ENCODE measurements at regions not wholly inside any gene's neighbourhood (a gene's known extent, or its start where the extent isn't known, plus 50 kb on each side); places are given as distances from the start of the nearest gene placed in this dataset.
"Not testable (repeated sequence)": the region's sequence is repeated elsewhere in the genome, so short reads cannot be mapped to it uniquely, and the experiment has no call there.

DNA sequence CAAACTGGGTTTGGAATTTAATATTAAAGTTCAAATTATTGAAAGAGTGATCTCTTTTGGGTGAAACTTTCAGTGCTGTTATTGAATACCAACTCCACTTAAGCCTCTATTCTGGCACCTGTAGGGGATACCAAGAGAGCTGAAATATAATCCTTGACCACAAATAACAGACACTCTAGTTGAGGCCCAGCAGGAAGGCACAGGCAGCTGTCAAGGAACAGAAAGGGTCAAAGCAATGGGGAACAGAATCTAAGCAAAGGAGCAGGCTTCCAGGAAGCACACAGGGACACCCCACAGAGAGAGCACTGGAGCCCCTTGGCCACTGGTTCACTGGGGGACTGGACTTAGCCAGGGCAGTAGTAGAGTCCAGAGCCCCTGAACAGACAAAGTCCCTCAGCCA is 120.9 kb upstream of the SFSWAP start:
- Histone ChIP-seq H3K4me3 (ENCODE audit: low read length) (no peak overlapping the region), H3K36me3 (ENCODE audit: control insufficient read depth, insufficient read depth, low read length) (no peaks in the 10 kb centered on the region), H3K4me1 (ENCODE audit: control insufficient read depth, insufficient read depth, low read length) (no peaks in the 10 kb centered on the region), H3K27ac (ENCODE audit: low read depth, low read length) (no peak overlapping the region), H3K27me3 (ENCODE audit: control insufficient read depth, insufficient read depth, low read length) (no peaks in the 10 kb centered on the region), H3K9ac (ENCODE audit: low read length) (no peak overlapping the region)

DNA sequence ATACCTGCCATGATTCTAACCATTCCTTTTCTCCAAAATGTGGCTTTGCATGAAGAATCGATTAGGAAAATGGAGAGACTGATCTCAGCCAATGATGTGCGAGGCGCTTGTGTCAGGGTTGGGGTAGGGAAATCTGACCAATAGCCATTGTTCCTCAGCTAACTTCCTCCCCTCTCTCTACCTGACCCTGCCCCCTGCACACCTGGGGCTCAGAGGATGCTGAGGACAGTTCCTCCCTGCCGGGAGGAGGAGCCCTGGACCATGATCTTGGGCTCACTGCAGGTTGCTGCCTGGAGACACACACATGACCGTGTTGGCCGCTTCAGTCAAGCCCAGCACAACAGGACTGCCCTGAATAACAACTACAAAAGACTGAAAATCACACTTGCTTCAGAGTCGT is 119.8 kb upstream of the SFSWAP start:
- Histone ChIP-seq H3K27me3 (ENCODE audit: control insufficient read depth, insufficient read depth, low read length) (no peaks in the 10 kb centered on the region), H3K27ac (ENCODE audit: low read depth, low read length) (no peak overlapping the region), H3K4me1 (ENCODE audit: control insufficient read depth, insufficient read depth, low read length) (no peaks in the 10 kb centered on the region), H3K9ac (ENCODE audit: low read length) (no peak overlapping the region), H3K4me3 (ENCODE audit: low read length) (no peak overlapping the region), H3K36me3 (ENCODE audit: control insufficient read depth, insufficient read depth, low read length) (no peaks in the 10 kb centered on the region)

DNA sequence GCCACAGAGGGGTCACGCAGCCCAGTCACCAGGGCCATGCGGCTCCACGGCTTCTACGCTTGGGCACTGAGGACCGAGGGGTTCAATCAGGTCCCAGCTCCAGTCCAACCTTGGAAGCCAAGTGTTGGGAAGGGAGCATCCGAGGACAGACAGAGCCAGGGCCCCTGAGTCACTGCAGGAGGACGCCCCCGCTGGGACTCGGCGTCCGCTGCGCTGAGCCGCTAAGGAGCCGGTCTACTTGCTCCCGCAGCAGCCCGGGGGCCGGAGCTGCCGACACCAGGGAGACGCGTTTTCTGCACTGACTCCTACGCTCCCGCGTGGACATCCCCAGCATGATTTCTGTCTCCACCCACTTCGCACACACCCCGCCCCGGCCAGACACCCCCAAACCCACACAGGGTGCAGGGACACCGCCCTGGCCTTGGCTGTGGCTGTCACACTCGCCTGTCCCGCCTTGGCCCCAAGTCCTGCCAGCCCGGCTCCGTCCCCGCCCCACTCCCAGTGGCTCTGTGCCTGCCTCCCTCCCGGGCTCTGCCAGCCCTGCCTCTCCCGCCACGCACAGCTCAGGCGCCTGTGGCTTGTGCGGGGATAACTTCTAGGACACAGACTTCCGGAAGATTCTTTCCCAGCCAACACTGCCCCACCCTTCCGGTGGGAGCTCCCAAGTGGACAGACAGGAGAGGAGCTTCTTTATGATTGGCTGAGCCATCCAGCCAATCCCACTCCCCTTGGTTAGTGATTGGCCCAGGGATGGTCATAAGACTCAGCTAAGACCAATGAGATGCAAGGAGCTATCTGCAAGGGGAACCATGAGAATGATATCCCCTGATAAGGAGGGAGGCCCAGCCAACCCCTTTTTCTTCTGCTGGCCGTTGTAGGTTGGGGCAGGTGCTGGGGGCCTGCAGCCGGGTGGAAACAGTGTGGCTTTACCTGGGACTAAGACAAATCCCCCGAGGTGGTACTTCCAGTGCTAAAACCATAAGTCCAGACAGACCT is 118.9 kb upstream of the SFSWAP start:
- Histone ChIP-seq H3K9ac (ENCODE audit: low read length) (no peak overlapping the region), H3K27me3 (ENCODE audit: control insufficient read depth, insufficient read depth, low read length) (no peaks in the 10 kb centered on the region), H3K4me1 (ENCODE audit: control insufficient read depth, insufficient read depth, low read length) (no peaks in the 10 kb centered on the region), H3K27ac (ENCODE audit: low read depth, low read length) (no peak overlapping the region), H3K36me3 (ENCODE audit: control insufficient read depth, insufficient read depth, low read length) (no peaks in the 10 kb centered on the region), H3K4me3 (ENCODE audit: low read length) (no peak overlapping the region)

DNA sequence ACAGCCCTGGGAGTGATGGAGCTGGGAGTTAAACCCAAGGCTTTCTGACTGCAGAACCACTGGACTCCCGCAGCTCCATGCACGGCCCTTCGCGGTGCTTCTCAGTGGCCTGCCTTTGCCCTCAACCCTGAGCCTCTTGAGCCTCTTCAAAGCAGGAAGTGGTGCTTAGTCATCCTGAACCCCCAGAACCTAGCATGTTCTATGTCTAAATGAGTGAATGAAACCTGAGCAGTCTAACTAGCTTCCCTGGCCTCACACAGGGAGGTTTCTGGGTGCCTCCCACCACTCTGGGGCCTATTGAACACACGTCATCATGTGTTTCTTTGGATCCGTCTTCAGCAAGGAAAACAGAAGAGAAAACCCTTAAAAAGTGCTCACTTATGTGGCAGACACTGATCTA is 117.9 kb upstream of the SFSWAP start:
- no peaks in the 10 kb centered on the region for H3K36me3 ChIP-seq (ENCODE audit: control insufficient read depth, insufficient read depth, low read length)
- H3K27me3 ChIP-seq (ENCODE audit: control insufficient read depth, insufficient read depth, low read length), result no peaks in the 10 kb centered on the region
- H3K27ac ChIP-seq (ENCODE audit: low read depth, low read length), result no peak overlapping the region
- H3K4me1 ChIP-seq (ENCODE audit: control insufficient read depth, insufficient read depth, low read length), result no peaks in the 10 kb centered on the region
- H3K9ac ChIP-seq (ENCODE audit: low read length), result no peak overlapping the region
- H3K4me3 ChIP-seq (ENCODE audit: low read length), result no peak overlapping the region

DNA sequence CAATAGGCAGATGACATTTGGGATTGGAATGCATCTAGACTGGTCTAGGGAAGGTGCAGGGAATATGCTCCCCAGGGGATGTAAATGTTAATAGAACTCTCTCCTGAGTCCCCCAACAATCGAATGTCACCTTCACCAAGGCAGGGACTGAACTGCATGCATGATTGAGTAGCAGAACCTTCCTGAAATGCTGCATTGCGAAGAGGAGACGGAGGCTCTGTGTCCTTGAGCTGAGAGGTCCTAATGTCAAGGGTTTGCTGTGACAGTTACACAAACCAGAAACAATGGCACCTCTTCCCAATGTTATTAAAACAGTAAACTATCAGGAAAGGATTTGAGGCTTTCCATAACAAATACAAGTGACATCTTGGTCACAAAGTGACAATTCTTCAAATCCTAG is 117.5 kb upstream of the SFSWAP start:
- no peak overlapping the region for H3K4me3 ChIP-seq (ENCODE audit: low read length)
- H3K36me3 ChIP-seq (ENCODE audit: control insufficient read depth, insufficient read depth, low read length), result no peaks in the 10 kb centered on the region
- no peak overlapping the region for H3K9ac ChIP-seq (ENCODE audit: low read length)
- H3K4me1 ChIP-seq (ENCODE audit: control insufficient read depth, insufficient read depth, low read length), result no peaks in the 10 kb centered on the region
- no peak overlapping the region for H3K27ac ChIP-seq (ENCODE audit: low read depth, low read length)
- H3K27me3 ChIP-seq (ENCODE audit: control insufficient read depth, insufficient read depth, low read length), result no peaks in the 10 kb centered on the region

DNA sequence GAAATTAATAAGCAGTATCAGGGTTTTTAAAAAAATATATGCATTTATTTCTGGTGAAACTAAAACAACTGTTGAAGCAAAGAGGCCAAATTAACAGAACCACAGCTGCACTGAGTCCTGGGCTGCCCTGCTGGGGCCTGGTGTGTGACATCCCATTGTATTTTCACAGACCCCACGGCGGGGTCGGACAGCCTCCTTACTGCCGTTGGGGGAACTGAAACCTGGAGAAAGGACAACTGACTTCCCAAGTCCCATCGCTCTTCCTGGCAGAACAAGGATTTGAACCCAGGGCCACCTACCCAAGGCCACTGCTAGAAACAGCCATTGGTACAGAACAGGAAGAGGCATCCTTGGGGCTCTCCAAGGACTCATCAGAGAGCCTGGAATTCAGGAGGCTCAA is 114.8 kb upstream of the SFSWAP start:
- peaks cover 2% of the 10 kb centered on the region for H3K27me3 ChIP-seq (ENCODE audit: control insufficient read depth, insufficient read depth, low read length)
- H3K4me3 ChIP-seq (ENCODE audit: low read length), result no peak overlapping the region
- no peak overlapping the region for H3K27ac ChIP-seq (ENCODE audit: low read depth, low read length)
- no peak overlapping the region for H3K9ac ChIP-seq (ENCODE audit: low read length)
- H3K4me1 ChIP-seq (ENCODE audit: control insufficient read depth, insufficient read depth, low read length), result no peaks in the 10 kb centered on the region
- no peaks in the 10 kb centered on the region for H3K36me3 ChIP-seq (ENCODE audit: control insufficient read depth, insufficient read depth, low read length)

DNA sequence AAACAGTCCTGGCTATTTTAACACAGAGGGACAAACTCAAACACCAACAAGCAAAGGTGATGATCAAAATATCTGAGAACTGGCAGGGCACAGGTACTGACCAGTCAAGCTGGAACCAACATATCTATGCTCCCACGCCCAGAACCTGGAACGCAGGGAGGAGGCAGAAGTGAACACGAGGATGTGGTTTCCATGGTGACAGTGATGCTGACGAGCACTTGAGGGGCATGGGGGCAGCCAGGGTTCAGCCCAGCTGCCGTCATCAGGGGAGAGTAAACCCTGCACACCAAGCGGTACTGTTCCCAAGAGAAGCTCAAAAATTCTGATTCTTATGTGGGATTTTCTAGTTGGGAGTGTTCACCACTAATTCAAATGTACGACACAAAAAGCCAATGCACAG is 113.6 kb upstream of the SFSWAP start:
- Histone ChIP-seq H3K36me3 (ENCODE audit: control insufficient read depth, insufficient read depth, low read length) (no peaks in the 10 kb centered on the region), H3K4me1 (ENCODE audit: control insufficient read depth, insufficient read depth, low read length) (no peaks in the 10 kb centered on the region), H3K27me3 (ENCODE audit: control insufficient read depth, insufficient read depth, low read length) (peaks cover 2% of the 10 kb centered on the region), H3K4me3 (ENCODE audit: low read length) (no peak overlapping the region), H3K27ac (ENCODE audit: low read depth, low read length) (no peak overlapping the region), H3K9ac (ENCODE audit: low read length) (no peak overlapping the region)

DNA sequence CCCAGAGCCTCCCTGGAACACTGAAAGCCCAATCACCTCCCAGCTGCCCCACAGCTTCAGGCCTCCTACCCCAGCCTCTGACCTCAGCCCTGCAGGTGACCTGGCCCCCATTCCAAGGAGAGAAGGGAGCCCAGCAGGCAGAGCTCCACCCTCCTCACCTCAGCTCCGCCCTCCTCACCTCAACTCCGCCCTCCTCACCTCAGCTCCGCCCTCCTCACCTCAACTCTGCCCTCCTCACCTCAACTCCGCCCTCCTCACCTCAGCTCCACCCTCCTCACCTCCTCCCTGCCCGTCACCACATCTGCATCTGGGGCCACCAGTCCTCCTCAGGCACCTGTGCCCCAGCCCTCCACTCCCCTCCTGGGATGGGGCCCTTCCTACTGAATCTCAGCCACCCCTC is 112.2 kb upstream of the SFSWAP start:
- no peak overlapping the region for H3K9ac ChIP-seq (ENCODE audit: low read length)
- H3K4me1 ChIP-seq (ENCODE audit: control insufficient read depth, insufficient read depth, low read length), result no peaks in the 10 kb centered on the region
- H3K27ac ChIP-seq (ENCODE audit: low read depth, low read length), result no peak overlapping the region
- H3K27me3 ChIP-seq (ENCODE audit: control insufficient read depth, insufficient read depth, low read length), result peaks cover 2% of the 10 kb centered on the region
- H3K36me3 ChIP-seq (ENCODE audit: control insufficient read depth, insufficient read depth, low read length), result no peaks in the 10 kb centered on the region
- H3K4me3 ChIP-seq (ENCODE audit: low read length), result no peak overlapping the region

DNA sequence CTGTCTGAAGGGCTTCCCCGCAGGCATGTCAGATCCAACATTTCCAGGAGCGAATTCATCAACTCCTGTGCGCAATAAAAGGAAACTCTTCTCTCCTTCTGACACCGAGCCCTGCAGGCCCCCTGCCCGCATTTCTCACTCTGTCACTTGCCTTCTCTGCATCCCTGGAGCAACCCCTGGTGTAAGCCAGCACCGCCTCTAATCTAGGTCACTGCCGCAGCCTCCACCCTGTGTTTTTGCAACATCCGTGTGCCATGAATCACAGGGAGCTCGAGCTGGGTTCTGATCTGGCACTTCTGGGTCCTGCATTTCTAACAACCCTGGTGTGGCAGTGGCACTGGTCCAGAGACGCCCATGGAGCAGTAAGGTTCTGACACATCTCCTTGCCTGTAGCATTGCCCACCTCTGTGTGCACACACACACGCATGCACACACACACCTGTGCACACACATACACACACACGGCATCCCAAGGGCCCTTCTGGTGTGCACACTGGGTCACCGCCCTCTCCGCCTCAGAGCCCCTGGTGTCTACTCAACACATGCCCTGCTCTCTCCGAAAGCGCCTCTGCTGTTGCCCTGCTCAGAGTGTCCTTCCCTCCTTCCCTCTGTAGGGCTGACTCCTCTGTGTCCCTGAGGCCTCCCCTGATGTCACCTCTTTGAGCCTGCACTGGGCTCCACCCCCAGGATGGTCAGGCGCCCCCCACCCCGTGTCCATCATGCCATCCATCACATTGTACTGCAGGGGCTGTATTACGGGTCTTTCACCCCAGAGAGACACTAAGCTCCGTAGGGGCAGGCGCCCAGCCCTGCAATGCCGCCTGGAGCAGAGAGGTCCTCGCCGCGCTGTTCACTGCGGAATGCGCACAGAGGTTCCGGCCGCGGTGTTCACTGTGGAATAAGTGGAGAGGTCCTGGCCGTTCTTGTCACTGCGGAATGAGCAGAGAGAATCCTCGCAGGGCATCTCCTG is 111.4 kb upstream of the SFSWAP start:
- no peak overlapping the region for H3K9ac ChIP-seq (ENCODE audit: low read length)
- H3K36me3 ChIP-seq (ENCODE audit: control insufficient read depth, insufficient read depth, low read length), result no peaks in the 10 kb centered on the region
- no peak overlapping the region for H3K4me3 ChIP-seq (ENCODE audit: low read length)
- peaks cover 2% of the 10 kb centered on the region for H3K27me3 ChIP-seq (ENCODE audit: control insufficient read depth, insufficient read depth, low read length)
- no peak overlapping the region for H3K27ac ChIP-seq (ENCODE audit: low read depth, low read length)
- no peaks in the 10 kb centered on the region for H3K4me1 ChIP-seq (ENCODE audit: control insufficient read depth, insufficient read depth, low read length)

DNA sequence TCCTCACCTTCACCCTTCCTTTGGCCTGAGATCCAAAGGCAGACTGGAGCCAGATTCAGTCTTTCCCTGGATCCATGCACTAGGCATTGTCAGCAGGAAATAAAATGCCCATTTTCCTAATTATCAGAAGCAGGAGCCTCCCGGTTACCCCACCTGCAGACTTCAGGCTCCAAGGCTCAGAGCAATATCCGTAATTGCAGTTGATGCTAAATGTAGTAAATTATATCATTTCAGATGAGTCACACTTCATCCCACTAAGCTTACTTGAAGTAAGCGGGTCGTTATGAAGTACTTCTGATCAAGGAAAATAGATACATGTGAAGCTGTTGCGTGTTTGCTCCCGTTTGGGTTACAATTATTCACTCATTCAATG is 110.7 kb upstream of the SFSWAP start:
- Histone ChIP-seq H3K36me3 (ENCODE audit: control insufficient read depth, insufficient read depth, low read length) (no peaks in the 10 kb centered on the region), H3K27ac (ENCODE audit: low read depth, low read length) (no peak overlapping the region), H3K9ac (ENCODE audit: low read length) (no peak overlapping the region), H3K27me3 (ENCODE audit: control insufficient read depth, insufficient read depth, low read length) (peaks cover 2% of the 10 kb centered on the region), H3K4me3 (ENCODE audit: low read length) (no peak overlapping the region), H3K4me1 (ENCODE audit: control insufficient read depth, insufficient read depth, low read length) (no peaks in the 10 kb centered on the region)

DNA sequence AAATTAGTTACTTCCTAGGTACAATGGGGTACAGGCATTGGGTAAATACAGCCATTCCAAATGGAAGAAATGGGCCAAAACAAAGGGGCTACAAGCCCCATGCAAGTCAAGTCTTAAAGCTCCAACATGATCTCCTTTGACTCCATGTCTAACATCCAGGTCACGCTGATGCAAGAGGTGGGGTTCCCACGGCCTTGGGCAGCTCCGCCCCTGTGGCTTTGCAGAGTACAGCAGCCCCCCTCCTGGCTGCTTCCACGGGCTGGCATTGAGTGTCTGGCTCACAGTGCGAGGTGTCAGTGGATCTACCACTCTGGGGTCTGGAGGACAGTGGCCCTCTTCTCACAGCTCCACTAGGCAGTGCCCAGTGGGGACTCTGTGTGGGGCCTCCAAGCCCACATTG is 109.4 kb upstream of the SFSWAP start:
- not testable (repeated sequence) for H3K36me3 ChIP-seq (ENCODE audit: control insufficient read depth, insufficient read depth, low read length); H3K9ac ChIP-seq (ENCODE audit: low read length); H3K4me3 ChIP-seq (ENCODE audit: low read length); H3K27ac ChIP-seq (ENCODE audit: low read depth, low read length); H3K27me3 ChIP-seq (ENCODE audit: control insufficient read depth, insufficient read depth, low read length); H3K4me1 ChIP-seq (ENCODE audit: control insufficient read depth, insufficient read depth, low read length)

DNA sequence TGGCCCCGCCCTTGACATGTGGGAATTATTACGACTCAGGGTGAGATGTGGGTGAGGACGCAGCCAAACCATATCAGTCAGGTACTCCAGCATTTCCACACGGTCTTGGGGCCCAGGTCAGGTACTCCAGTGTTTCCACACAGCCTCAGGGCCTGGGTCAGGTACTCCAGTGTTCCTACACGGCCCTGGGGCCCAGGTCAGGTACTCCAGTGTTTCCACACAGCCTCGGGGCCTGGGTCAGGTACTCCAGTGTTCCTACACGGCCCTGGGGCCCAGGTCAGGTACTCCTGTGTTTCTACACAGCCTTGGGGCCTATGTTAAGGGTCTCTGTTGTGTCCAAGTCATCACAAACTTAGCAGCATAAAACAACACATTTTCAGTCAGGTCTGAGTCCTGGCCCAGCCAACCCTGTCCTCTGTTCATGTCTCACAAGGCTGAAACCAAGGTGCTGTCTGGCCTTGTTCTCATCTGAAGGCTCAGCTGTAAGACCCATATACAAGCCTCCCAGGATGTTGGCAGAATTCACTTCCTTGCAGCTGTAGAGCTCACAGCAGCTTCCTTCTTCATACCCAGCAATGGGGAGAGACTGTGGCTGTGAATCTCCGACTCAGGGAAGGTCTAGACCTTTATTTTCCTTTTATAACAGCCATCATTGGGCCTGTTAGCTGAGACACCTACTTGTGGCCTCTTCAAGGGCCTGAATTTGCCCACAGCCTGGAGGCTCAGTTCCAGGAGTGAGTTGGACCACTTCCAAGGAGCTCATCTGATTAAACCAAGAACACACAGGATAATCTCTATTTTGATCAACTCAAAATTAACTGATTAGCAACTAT is 107.6 kb upstream of the SFSWAP start:
- H3K27ac ChIP-seq (ENCODE audit: low read depth, low read length), result no peak overlapping the region
- no peaks in the 10 kb centered on the region for H3K36me3 ChIP-seq (ENCODE audit: control insufficient read depth, insufficient read depth, low read length)
- H3K9ac ChIP-seq (ENCODE audit: low read length), result no peak overlapping the region
- H3K4me1 ChIP-seq (ENCODE audit: control insufficient read depth, insufficient read depth, low read length), result no peaks in the 10 kb centered on the region
- H3K4me3 ChIP-seq (ENCODE audit: low read length), result no peak overlapping the region
- H3K27me3 ChIP-seq (ENCODE audit: control insufficient read depth, insufficient read depth, low read length), result peaks cover 2% of the 10 kb centered on the region

Data from rectal smooth muscle tissue (tissue), 1 donor.